ENCODE measurements at regions not wholly inside any gene's neighbourhood (a gene's known extent, or its start where the extent isn't known, plus 50 kb on each side); places are given as distances from the start of the nearest gene placed in this dataset.
"Not testable (repeated sequence)": the region's sequence is repeated elsewhere in the genome, so short reads cannot be mapped to it uniquely, and the experiment has no call there.

DNA sequence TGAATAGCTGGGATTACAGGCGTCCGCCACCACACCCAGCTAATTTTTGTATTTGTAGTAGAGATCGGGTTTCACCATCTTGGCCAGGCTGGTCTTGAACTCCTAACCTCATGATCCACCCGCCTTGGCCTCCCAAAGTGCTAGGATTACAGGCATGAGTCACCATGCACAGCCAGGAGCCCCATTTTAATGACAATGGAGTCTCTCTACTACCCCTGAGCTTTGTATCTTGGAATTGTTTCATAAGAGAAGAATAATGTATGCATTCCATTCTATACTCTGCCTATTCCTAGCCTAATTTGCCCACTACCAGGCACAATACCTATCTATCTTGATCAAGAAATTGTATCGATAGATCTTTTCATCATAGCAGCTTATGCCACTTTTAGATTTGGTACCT is 574.1 kb downstream of the HTR1A start:
- not testable (repeated sequence) for DNase-seq (ENCODE audit: low read depth in 4 of 4, low spot score in 2 of 4)

DNA sequence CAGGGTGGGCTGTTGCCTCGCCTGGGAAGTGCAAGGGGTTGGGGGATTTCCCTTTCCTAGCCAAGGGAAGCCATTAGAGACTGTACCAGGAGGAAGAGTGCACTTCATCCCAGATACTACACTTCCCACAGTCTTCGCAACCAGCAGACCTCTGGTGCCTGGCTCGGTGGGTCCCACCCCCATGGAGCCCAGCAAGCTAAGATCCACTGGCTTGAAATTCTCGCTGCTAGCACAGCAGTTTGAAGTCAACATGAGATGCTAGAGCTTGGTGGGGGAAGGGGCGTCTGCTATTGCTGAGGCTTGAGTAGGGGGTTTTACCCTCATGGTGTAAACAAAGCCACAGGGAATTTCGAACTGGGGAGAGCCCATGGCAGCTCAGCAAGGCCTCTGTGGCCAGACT is 586.4 kb downstream of the HTR1A start:
- no peak for DNase-seq (ENCODE audit: low read depth in 4 of 4, low spot score in 2 of 4)

DNA sequence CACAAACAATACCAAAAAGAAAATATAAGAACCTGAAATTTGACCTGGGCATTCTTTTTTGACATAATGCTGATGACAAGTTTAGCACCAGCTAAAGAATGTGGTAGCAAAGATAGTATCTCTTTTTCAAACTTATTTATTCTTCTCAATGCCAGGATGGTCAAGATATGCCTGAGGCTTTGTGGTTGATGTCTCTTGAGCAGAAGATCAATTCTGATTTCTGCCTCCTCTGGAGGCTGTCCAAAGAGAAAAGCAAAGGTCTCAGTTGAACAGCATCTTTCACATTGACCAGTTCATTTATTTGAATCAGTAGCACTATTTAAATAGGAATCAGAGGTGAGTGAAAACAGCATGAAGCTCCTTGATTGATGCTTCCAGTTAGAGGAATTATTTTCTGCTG is 588.2 kb downstream of the HTR1A start:
- no peak for DNase-seq (ENCODE audit: low read depth in 4 of 4, low spot score in 2 of 4)

DNA sequence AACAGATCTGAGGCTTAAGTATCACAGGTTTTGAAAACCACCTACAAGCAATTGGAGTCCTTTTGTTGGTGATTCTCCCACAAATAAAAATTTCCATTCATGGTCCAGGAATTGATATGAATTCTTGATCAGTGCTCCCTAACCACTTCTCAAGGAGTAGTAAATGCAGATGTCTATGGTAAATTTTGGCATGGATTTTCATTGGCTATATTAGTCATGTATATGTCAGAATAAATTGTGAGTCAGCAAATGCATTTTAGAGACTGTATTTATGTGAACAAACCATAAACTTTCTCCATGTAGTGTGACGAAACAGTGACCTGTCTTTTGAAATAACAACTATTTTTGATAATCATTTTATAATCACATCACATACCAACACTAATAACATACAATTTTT is 611.1 kb downstream of the HTR1A start:
- no peak for DNase-seq (ENCODE audit: low read depth in 4 of 4, low spot score in 2 of 4)

DNA sequence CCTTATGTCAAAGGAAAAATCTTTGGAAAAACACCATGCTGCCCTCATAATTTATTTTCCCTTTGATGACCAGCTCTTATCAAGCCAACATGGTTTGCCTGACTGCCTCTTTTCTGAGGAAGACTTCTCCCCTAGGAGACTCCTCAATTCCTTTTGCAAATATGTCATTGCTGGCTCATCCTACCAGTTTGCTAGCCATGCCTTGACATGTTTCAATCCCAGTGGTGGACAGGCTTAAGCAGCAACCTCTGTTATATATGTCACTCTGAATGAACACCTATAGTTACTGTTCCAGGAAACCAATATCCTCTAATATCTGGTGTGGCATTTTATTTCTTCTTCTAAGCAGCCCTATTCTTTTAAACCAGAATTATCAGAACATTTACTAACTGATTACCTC is 615.8 kb downstream of the HTR1A start:
- DNase-seq (ENCODE audit: low read depth in 4 of 4, low spot score in 2 of 4), result no peak

DNA sequence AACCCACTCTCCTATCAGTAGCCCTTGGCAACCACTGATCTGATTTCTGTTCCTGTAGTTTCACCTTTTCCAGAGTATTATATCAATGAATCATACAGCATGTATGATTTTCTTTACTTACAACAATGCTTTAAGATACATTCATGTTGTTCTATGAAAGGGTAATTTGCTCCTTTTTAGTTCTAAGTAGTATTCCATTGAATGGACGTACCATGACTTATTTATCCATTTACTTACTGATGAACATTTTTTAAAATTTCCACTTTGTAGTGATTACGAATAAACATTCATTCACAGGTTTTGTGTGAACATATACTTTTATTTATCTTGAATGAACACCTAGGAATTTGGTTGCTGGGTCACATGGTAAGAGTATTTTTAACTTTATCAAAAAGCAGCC is 620.8 kb downstream of the HTR1A start:
- no peak for DNase-seq (ENCODE audit: low read depth in 4 of 4, low spot score in 2 of 4)

DNA sequence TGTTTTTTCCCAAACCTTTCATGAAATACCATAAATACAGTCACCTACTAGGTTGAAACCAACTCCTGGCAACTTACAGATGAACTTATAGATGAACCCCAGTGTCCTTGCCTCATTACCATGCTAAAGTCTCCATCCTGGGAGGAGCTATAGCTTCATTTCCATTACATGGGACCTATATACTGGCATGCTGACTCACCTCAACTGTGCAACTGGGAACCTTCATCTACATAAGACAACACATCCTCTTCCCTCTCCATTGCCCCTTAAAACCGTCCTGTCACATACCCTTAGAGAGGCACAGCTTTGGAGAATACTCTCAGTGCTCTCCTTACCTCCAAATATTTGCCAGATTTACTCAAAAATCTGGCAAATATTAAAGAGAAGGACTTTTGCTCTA is 638.3 kb downstream of the HTR1A start:
- no peak for DNase-seq (ENCODE audit: low read depth in 4 of 4, low spot score in 2 of 4)

DNA sequence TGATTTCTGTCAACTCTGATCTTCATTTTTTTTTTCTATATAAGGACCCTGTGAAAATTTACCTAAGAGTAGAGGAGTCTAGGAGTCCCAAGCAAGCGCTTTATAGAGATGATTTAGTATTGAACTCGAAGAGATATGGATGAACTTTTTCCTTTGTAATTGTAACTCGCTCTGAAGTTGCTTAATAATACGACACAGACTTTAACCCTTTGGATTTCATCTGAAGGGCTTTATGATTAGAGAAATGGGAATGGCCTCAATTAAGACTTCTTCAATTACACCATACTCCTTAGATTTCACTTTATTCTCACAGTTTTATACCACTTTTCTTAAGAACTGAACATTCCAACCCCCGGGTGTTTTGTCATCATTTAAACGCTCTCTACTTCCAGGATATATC is 647.7 kb downstream of the HTR1A start:
- no peak for DNase-seq (ENCODE audit: low read depth in 4 of 4, low spot score in 2 of 4)

DNA sequence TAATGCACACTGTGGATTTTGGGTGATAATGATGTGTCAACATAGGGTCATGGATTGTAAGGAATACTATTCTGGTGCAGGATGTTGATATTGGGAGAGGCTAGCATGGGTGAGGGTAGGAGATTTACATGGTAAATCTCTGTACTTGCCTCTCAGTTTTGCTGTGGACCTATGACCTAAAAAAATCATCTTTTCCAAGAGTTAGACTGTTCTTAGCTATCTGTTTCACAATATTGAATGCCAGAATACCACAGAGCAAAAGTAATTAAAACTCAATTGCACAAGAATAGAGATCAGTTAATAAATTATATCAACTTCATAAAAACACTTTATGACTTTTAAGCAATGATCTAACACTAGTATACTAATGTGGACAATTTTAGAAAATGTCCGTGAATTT is 651.6 kb downstream of the HTR1A start:
- no peak for DNase-seq (ENCODE audit: low read depth in 4 of 4, low spot score in 2 of 4)

DNA sequence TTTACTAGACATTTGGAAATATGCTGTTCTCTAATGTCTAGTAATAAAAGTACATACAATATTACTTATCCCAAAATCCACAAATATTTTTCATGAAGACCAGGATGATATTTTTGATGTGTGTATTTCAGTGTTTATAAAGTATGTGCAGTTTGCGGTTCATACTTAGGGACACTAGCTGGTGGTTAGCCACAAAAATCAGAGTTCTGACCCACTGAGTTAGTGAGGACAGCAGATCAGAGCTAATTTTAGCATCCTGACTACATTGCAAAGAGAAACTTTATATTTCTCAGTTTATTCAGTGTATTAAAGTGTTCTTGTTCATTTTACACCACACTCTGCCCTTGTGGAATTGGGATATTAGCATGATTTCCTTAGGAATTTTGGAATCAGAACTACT is 655.3 kb downstream of the HTR1A start:
- no peak for DNase-seq (ENCODE audit: low read depth in 4 of 4, low spot score in 2 of 4)

DNA sequence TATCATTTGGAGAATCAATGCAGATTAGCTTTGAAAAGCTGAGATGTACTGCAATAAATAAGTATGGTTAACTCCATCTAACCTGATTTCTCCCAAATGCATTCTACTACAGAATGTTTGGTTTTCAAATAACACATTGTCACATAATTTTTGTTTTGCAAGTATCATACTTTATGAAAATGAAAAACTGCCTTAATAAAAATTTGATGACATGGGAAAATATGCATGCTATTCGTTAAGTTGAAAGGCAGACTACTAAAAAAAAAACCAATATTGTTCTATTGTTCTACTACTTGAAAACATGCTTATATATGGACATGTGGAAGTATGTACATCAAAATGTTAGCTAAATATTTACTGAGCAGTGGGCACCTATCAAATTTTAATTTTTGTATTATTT is 668.9 kb downstream of the HTR1A start:
- DNase-seq (ENCODE audit: low read depth in 4 of 4, low spot score in 2 of 4), result no peak

DNA sequence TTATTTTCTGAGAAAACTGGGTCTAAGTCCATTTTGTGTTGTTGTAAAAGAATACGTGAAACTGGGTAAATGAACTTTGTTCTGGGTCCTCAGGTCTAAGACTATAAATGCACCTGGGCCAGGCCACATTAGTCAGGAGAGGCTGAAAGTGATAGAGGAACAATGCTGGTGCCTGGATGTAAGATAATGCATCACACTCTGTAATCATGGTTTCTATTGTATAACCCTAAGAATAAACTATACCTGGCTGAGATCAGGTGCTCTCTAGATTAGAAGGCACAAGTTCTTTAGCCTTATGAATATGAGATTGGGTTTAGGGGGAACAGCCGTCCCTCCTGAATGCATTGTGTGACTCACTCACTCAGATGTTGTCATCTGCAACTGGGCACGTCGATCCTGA is 675.5 kb downstream of the HTR1A start:
- no peak for DNase-seq (ENCODE audit: low read depth in 4 of 4, low spot score in 2 of 4)

DNA sequence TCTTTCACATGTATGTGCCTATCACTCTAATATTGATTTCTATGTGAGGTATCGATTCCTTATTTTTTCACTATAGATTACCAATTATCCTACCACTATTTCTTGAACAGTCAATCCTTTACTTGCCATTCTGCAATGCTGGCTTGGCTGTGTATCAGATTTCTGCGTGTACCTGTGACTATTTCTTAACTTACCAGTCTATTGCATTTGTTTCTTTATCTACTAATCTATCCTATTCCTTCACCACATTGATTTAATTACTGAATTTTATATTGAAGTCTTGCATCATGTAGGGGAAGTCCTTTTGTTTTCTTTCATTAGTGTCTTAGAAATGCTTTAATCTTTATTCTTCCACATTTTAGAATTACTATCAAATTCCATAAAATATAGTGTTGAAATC is 684.8 kb downstream of the LRRC70 start:
- no peak for DNase-seq (ENCODE audit: low read depth in 4 of 4, low spot score in 2 of 4)

DNA sequence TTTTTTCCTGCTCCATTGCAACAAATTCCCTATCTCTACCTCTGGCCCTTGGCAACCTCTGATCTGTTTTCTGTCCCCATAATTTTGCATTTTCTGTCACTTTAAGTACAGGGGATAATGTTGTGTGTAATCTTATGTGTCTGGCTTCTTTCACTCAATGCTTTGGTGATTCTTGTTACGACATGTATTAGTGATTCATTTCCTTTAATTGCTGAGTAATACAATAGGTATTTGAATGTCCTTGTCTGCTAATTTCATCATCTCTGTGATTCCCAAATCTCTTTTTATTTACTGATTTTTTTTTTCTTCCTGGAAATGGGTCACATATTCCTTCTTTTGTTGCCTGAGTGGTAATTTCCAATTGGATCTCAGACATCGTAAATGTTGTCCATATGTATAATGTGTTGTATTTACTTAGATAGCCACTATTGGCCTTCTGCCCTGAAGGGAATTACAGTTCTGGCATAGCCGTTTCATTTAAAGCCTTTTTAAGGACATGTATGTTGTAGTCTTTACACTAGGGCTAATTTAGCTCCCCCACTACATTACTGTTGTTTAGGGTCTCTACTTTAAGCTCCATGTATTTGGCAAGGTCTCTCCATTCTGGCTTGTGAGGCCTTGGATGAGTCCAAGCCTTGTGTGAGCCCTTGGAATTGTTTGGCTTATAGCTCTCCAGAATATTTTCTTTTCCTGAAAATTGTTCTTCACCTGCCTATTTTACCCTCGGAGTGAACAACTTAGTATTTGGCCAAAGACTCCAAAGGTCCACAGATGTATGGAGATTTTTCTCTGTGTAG is 683.8 kb downstream of the LRRC70 start:
- DNase-seq (ENCODE audit: low read depth in 4 of 4, low spot score in 2 of 4), result no peak

DNA sequence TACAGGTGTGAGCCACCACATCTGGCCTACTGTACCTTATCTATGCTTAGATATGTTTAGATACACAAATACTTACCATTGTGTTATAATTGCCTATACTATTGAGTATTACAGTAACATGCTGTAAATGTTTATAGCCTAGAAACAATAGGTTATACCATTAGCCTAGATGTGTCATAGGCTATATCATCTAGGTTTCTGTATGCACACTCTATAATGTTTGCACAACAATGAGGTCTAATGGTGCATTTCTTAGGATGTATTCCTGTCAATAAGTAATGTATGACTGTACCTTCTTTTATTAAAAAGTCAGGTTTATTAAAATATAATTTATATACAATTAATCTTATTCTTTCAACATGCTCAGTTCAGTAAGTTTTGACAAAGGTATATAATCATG is 683.1 kb downstream of the LRRC70 start:
- no peak for DNase-seq (ENCODE audit: low read depth in 4 of 4, low spot score in 2 of 4)

DNA sequence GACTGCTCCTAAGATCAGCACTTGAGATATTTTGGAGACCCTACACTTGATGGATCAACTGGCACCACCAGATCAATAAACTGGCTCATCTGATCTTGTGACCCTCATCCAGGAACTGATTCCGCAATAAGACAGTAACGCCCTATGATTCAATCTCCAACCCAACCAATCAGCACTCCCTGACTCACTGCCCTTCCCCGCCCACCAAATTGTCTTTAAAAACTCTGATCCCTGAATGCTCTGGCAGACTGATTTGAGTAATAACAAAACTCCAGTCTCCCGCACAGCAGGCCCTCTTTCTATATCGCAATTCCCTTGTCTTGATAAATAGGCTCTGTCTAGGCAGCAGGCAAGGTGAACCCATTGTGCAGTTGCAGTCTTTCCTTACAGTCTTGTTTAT is 677.0 kb downstream of the LRRC70 start:
- no peak for DNase-seq (ENCODE audit: low read depth in 4 of 4, low spot score in 2 of 4)

DNA sequence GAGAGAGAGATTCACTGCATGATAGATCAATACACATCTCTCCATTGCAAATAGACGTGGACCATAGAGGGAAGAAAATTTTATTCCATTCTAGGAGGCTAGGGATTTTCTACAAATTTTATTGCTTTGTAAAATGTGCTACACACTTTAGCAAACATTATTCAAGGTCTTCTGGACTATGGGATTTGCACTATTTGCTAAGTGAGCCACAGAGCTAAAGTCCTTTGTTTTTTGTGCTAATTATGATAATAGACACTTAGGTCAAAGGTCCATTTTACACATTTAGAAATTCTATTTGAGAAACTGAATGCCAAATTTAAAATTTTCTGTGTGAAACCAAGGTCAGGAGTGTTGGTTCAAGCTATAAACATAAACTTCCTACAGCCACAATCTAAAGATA is 672.3 kb downstream of the LRRC70 start:
- DNase-seq (ENCODE audit: low read depth in 4 of 4, low spot score in 2 of 4), result no peak

DNA sequence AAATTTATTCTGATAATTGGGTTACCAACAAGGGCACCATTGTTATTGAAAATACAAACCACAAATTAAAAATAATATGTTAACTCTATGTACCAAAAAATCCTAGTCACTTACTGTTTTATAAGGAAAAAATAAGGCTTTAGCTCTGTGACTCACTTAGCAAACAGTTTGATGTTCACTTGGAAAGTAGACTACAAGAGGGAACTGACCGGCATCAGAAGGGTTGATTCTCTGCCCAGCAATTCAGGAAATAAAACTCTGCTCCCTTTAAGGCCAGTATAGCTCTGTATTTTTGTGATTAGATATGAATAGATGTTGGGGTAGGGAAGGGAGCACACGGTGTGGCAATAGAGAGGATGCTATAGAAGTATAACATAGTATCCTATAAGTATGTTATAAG is 671.3 kb downstream of the LRRC70 start:
- DNase-seq (ENCODE audit: low read depth in 4 of 4, low spot score in 2 of 4), result no peak

DNA sequence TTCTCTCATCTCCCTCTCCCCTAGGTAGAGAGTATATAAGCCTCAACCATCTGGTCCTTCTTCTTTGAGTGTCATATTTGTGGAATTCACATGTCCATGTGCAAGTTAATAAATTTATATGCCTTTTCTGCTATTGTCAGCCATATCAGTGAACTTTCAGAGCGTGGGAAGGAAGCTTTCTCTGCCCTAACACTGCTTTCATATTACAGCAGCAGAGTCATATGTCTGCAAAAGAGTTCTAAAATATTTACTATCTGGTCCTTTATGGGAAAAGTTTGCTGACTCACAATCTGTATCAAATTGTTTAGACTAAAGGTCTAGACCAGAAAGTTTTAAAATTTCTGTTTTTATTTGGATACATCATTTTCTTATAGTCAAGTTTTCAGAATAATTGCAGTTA is 669.0 kb downstream of the LRRC70 start:
- DNase-seq (ENCODE audit: low read depth in 4 of 4, low spot score in 2 of 4), result no peak

DNA sequence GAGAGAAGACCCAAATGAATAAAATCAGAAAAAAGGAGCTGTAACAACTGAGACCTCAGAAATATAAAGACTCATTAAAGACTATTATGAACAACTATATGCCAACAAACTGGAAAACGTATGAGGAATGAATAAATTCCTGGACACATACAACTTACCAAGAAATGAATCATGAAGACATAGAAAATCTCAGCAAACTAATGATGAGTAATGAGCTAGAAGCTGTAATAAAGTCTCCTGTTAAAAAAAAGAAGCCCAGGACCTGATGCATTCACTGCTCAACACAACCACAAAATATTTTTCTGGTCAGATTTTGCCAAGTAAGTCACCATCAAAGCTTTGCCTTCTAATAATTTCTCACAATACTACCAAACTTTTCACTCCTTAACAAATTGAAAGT is 666.7 kb downstream of the LRRC70 start:
- DNase-seq (ENCODE audit: low read depth in 4 of 4, low spot score in 2 of 4), result no peak

DNA sequence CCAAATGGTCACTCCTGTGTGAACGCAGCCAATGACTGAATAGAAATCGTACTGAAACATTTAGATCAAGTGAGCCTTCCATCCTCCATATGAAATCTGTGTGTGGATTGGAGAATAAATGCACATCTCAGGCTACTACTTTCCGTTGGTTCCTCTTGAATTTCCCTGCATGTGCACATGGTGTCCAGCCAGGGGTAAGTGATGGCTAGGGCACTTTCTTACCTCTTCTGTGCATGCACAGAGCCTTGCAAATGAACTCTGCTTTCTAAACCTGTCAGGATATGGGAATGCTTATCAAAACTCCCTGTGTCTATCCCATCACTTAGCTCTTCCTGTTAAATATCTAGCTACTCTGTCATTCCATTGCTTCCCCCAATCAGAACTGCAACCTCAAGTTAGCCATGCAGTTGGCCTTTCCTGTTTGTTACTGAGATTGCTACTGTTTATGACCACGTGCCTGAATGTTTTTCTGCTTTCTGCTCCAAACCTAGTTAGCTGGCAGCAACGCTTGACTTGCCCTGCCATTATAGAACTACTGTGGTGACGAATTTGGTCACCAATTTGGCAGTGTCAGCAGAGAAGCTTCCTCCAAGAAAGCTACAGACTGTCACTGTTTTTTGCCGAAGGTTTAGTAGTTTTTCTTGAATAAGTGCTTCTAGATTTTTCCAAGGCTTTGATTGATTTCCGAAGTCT is 661.6 kb downstream of the LRRC70 start:
- DNase-seq (ENCODE audit: low read depth in 4 of 4, low spot score in 2 of 4), result no peak

DNA sequence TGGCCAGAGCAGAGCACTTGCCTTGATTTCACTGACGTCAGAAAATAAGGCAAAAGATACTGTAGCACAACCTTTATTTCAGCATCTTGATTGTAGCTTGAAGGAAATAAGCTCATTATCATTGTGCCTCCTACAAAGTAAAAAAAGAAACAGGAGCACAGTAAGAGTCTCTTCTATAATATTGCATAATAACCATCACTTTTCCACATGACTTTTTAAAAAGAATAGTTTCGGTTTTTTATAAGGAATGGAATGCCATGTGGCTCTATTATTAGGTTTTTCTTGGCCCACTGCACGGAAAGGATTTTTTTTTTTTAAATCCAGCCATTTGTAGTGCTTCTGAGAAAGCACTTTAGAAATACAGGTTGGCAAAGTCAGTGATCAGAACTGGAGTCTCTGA is 655.3 kb downstream of the LRRC70 start:
- no peak for DNase-seq (ENCODE audit: low read depth in 4 of 4, low spot score in 2 of 4)

DNA sequence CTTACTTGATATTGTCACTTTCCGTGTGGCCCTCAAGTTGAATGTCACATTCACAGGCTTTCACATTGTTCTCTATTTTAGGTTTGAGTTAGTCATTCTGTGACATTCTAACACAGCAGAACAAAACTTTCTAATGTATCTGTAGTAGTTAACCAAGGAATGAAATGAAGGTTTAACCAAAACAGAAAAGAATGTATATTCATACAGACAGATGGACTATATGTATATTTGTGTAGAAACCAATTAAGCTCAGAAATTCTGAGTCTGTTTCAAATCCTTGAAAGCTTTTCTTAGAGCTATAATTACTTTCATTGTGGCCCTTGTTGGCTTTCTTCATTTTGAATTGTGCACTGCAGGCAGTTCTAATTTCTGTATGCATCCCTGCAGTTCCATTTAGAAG is 654.7 kb downstream of the LRRC70 start:
- no peak for DNase-seq (ENCODE audit: low read depth in 4 of 4, low spot score in 2 of 4)

All from left renal cortex interstitium (tissue), 4 donors.